ENCODE measurements at regions not wholly inside any gene's neighbourhood (a gene's known extent, or its start where the extent isn't known, plus 50 kb on each side); places are given as distances from the start of the nearest gene placed in this dataset.
"Not testable (repeated sequence)": the region's sequence is repeated elsewhere in the genome, so short reads cannot be mapped to it uniquely, and the experiment has no call there.

DNA sequence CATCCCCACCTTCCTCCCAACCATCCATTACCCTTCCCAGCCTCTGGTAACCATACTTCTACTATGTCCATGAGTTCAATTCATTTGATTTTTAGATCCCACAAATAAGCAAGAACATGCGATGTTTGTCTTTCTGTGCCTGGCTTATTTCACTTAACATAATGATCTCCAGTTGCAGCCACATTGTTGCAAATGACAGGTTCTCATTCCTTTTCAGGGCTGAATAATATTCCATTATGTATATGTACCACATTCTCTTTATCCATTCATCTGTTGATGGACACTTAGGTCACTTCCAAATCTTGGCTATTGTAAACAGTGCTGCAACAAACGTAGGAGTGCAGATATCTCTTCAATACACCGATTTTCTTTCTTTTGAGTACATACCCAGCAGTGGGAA lies 522.1 kb downstream of the TMEM114 start:
- not testable (repeated sequence) for H3K27ac ChIP-seq (ENCODE audit: low read depth); H3K27ac Mint-ChIP-seq; H3F3A ChIP-seq (replicated peaks; ENCODE audit: low read depth); H3K9me2 ChIP-seq (ENCODE audit: insufficient read depth); H3K4me3 ChIP-seq; H3K4me3 Mint-ChIP-seq; H3K27me3 Mint-ChIP-seq (ENCODE audit: insufficient read depth, low read depth, poor library complexity); DNase-seq (ENCODE audit: low spot score); H3K4me2 ChIP-seq; H3K4me1 ChIP-seq (ENCODE audit: insufficient read depth); ATAC-seq; H3K27me3 ChIP-seq (ENCODE audit: insufficient read depth); H2AFZ ChIP-seq; H3K4me1 Mint-ChIP-seq; H3K79me2 ChIP-seq (replicated peaks; ENCODE audit: insufficient read depth); H4K20me1 ChIP-seq (replicated peaks; ENCODE audit: insufficient read depth); H3K36me3 ChIP-seq (ENCODE audit: insufficient read depth)
- peaks cover 17% of the 10 kb centered on the region for H3K36me3 Mint-ChIP-seq (ENCODE audit: low read depth)
- H3K9me3 Mint-ChIP-seq, result peaks cover 47% of the 10 kb centered on the region

DNA sequence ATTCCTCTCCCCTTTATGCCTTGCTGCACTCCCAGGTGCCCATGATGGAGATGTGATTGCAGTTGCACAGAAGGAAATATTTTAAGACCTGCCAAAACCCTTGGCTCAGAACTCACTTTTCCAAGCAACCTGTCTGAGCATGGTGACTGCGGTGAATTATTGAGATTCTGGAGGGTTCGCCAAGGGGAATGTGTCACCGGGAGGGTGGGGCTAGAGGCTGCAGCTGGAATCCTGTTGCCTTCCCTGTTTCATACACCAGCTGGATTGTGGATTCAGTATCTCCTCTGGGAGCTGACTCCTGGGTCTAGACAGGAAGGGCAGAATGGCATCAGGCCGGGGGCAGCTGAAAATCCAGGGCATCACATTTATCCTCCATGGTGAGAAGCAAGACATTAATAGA lies 527.2 kb downstream of the TMEM114 start:
- H3K9me2 ChIP-seq (ENCODE audit: insufficient read depth), result no peaks in the 10 kb centered on the region
- no peak overlapping the region for H3K4me3 ChIP-seq
- peaks cover 13% of the 10 kb centered on the region for H3K36me3 Mint-ChIP-seq (ENCODE audit: low read depth)
- H2AFZ ChIP-seq, result no peak overlapping the region
- no peaks in the 10 kb centered on the region for H3K27me3 Mint-ChIP-seq (ENCODE audit: insufficient read depth, low read depth, poor library complexity)
- no peak overlapping the region for H3K4me2 ChIP-seq
- H3K27me3 ChIP-seq (ENCODE audit: insufficient read depth), result no peaks in the 10 kb centered on the region
- H3K27ac Mint-ChIP-seq, result no peak overlapping the region
- H3K4me1 ChIP-seq (ENCODE audit: insufficient read depth), result no peaks in the 10 kb centered on the region
- no peaks in the 10 kb centered on the region for H3F3A ChIP-seq (replicated peaks; ENCODE audit: low read depth)
- no peak overlapping the region for H3K27ac ChIP-seq (ENCODE audit: low read depth)
- ATAC-seq, result no peak
- H3K36me3 ChIP-seq (ENCODE audit: insufficient read depth), result no peaks in the 10 kb centered on the region; the same call in 1 of the 2 replicates
- DNase-seq (ENCODE audit: low spot score), result no peak
- H4K20me1 ChIP-seq (replicated peaks; ENCODE audit: insufficient read depth), result no peaks in the 10 kb centered on the region
- no peaks in the 10 kb centered on the region for H3K4me1 Mint-ChIP-seq
- no peak overlapping the region for H3K4me3 Mint-ChIP-seq
- no peaks in the 10 kb centered on the region for H3K79me2 ChIP-seq (replicated peaks; ENCODE audit: insufficient read depth)
- peaks cover 39% of the 10 kb centered on the region for H3K9me3 Mint-ChIP-seq
- TF ChIP-seq, protein P1, sequence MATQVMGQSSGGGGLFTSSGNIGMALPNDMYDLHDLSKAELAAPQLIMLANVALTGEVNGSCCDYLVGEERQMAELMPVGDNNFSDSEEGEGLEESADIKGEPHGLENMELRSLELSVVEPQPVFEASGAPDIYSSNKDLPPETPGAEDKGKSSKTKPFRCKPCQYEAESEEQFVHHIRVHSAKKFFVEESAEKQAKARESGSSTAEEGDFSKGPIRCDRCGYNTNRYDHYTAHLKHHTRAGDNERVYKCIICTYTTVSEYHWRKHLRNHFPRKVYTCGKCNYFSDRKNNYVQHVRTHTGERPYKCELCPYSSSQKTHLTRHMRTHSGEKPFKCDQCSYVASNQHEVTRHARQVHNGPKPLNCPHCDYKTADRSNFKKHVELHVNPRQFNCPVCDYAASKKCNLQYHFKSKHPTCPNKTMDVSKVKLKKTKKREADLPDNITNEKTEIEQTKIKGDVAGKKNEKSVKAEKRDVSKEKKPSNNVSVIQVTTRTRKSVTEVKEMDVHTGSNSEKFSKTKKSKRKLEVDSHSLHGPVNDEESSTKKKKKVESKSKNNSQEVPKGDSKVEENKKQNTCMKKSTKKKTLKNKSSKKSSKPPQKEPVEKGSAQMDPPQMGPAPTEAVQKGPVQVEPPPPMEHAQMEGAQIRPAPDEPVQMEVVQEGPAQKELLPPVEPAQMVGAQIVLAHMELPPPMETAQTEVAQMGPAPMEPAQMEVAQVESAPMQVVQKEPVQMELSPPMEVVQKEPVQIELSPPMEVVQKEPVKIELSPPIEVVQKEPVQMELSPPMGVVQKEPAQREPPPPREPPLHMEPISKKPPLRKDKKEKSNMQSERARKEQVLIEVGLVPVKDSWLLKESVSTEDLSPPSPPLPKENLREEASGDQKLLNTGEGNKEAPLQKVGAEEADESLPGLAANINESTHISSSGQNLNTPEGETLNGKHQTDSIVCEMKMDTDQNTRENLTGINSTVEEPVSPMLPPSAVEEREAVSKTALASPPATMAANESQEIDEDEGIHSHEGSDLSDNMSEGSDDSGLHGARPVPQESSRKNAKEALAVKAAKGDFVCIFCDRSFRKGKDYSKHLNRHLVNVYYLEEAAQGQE (IDR thresholded peaks at IDR 0.05; ENCODE audit: unreplicated experiment), result no peak
- TF ChIP-seq CREB1 (CRISPR knock-in tag; IDR thresholded peaks at IDR 0.05; ENCODE audit: low read depth) (no peak), EZH2phosphoT487 (IDR thresholded peaks at IDR 0.05; ENCODE audit: unreplicated experiment) (no peak), POLR2AphosphoS5 (IDR thresholded peaks at IDR 0.05; ENCODE audit: low read depth) (no peak), EZH2 (IDR thresholded peaks at IDR 0.05; ENCODE audit: low read depth, unreplicated experiment) (no peak), STAT1 (IDR thresholded peaks at IDR 0.05; ENCODE audit: unreplicated experiment) (no peak), NANOG (IDR thresholded peaks at IDR 0.05; ENCODE audit: borderline replicate concordance) (no peak), ZNF331 (CRISPR knock-in tag; IDR thresholded peaks at IDR 0.05; ENCODE audit: low read depth) (no peak), ZNF114 (CRISPR knock-in tag; IDR thresholded peaks at IDR 0.05) (no peak), JUNB (IDR thresholded peaks at IDR 0.05; ENCODE audit: unreplicated experiment) (no peak)
- TF ChIP-seq, protein P2, sequence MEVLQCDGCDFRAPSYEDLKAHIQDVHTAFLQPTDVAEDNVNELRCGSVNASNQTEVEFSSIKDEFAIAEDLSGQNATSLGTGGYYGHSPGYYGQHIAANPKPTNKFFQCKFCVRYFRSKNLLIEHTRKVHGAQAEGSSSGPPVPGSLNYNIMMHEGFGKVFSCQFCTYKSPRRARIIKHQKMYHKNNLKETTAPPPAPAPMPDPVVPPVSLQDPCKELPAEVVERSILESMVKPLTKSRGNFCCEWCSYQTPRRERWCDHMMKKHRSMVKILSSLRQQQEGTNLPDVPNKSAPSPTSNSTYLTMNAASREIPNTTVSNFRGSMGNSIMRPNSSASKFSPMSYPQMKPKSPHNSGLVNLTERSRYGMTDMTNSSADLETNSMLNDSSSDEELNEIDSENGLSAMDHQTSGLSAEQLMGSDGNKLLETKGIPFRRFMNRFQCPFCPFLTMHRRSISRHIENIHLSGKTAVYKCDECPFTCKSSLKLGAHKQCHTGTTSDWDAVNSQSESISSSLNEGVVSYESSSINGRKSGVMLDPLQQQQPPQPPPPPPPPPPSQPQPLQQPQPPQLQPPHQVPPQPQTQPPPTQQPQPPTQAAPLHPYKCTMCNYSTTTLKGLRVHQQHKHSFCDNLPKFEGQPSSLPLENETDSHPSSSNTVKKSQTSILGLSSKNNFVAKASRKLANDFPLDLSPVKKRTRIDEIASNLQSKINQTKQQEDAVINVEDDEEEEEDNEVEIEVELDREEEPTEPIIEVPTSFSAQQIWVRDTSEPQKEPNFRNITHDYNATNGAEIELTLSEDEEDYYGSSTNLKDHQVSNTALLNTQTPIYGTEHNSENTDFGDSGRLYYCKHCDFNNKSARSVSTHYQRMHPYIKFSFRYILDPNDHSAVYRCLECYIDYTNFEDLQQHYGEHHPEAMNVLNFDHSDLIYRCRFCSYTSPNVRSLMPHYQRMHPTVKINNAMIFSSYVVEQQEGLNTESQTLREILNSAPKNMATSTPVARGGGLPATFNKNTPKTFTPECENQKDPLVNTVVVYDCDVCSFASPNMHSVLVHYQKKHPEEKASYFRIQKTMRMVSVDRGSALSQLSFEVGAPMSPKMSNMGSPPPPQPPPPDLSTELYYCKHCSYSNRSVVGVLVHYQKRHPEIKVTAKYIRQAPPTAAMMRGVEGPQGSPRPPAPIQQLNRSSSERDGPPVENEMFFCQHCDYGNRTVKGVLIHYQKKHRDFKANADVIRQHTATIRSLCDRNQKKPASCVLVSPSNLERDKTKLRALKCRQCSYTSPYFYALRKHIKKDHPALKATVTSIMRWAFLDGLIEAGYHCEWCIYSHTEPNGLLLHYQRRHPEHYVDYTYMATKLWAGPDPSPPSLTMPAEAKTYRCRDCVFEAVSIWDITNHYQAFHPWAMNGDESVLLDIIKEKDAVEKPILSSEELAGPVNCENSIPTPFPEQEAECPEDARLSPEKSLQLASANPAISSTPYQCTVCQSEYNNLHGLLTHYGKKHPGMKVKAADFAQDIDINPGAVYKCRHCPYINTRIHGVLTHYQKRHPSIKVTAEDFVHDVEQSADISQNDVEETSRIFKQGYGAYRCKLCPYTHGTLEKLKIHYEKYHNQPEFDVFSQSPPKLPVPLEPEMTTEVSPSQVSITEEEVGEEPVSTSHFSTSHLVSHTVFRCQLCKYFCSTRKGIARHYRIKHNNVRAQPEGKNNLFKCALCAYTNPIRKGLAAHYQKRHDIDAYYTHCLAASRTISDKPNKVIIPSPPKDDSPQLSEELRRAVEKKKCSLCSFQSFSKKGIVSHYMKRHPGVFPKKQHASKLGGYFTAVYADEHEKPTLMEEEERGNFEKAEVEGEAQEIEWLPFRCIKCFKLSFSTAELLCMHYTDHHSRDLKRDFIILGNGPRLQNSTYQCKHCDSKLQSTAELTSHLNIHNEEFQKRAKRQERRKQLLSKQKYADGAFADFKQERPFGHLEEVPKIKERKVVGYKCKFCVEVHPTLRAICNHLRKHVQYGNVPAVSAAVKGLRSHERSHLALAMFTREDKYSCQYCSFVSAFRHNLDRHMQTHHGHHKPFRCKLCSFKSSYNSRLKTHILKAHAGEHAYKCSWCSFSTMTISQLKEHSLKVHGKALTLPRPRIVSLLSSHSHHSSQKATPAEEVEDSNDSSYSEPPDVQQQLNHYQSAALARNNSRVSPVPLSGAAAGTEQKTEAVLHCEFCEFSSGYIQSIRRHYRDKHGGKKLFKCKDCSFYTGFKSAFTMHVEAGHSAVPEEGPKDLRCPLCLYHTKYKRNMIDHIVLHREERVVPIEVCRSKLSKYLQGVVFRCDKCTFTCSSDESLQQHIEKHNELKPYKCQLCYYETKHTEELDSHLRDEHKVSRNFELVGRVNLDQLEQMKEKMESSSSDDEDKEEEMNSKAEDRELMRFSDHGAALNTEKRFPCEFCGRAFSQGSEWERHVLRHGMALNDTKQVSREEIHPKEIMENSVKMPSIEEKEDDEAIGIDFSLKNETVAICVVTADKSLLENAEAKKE (CRISPR knock-in tag; IDR thresholded peaks at IDR 0.05), result no peak
- TF ChIP-seq, protein P3, sequence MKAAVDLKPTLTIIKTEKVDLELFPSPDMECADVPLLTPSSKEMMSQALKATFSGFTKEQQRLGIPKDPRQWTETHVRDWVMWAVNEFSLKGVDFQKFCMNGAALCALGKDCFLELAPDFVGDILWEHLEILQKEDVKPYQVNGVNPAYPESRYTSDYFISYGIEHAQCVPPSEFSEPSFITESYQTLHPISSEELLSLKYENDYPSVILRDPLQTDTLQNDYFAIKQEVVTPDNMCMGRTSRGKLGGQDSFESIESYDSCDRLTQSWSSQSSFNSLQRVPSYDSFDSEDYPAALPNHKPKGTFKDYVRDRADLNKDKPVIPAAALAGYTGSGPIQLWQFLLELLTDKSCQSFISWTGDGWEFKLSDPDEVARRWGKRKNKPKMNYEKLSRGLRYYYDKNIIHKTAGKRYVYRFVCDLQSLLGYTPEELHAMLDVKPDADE (IDR thresholded peaks at IDR 0.05), result no peak

Data from GM23338 (cell line).